ENCODE measurements at regions not wholly inside any gene's neighbourhood (a gene's known extent, or its start where the extent isn't known, plus 50 kb on each side); places are given as distances from the start of the nearest gene placed in this dataset.
"Not testable (repeated sequence)": the region's sequence is repeated elsewhere in the genome, so short reads cannot be mapped to it uniquely, and the experiment has no call there.

DNA sequence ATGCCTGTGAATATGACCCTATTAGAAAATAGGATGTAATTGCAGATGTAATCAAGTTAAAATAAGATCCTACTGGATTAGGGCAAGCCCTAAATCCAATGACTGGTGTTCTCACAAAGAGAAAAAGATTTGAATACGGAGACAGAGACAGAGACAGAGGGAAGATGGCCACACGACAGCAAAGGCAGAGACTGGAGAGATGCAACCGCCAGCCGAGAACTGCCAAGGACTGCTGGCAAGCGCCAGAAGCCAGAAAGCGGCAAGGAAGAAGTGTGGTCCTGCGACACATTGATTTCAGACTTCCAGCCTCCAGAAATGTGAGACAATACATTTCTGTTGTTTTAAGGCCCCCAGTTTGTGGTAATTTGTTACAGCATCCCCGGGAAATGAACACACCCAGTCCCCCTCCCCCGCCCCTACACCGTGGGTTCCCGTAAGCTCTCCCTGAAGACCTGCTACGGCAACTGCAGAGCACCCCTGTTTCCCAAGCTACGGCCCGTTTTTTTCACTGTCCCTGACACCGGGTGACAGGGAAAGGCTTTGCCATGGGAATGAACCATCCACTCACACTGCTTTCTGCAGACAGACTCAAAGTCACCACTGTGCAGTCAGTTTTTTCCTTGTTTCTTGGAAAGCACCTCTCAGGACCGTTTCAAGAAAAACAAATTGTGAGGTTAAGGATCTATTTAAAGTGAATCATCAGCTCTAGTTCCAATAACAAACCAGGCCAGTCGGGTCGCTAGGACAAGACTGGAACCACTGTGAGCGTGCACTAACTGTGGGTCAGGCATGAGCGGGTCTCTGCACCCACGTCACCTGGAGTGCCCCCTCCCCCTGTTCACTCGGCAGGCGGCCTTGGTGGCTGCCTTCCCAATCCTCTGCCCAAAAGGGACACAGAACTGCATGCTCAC is 199.2 kb upstream of the IRF2BP2 start:
- not testable (repeated sequence) for H3K9ac ChIP-seq

DNA sequence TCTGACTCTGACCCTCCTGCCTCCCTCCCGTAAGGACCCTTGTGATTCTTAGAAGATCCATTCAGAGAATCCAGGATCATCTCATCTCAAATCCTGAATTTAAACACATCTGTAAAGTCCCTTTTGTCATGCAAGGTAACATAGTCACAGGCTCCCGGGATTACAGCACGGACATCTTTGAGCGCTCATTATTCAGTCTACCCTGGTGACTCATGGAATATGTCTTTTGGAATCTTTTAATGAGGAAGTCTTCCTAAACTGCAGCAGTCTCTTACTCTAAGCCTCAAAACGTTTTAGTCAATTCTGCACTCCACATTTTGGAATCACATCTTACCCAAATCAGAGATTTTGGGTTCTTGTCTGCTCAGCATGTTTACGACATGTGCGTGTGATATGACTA is 198.5 kb upstream of the IRF2BP2 start:
- H3K9me3 ChIP-seq, H3K27me3 ChIP-seq, H4K20me1 ChIP-seq, H3K4me2 ChIP-seq, H3K36me3 ChIP-seq, H3K9ac ChIP-seq, H3K27ac ChIP-seq, H3K4me3 ChIP-seq: not testable (repeated sequence)
- H3K4me1 ChIP-seq, result peaks cover 16% of the 10 kb centered on the region

More for the DNA sequence above, 199.2 kb upstream of the IRF2BP2 start:
- not testable (repeated sequence) for H3K27me3 ChIP-seq, H3K9me3 ChIP-seq, H4K20me1 ChIP-seq, H3K27ac ChIP-seq, H3K36me3 ChIP-seq, H3K4me3 ChIP-seq
- Histone ChIP-seq H3K4me2 (peak overlapping the region; percentile 50), H3K4me1 (peaks cover 16% of the 10 kb centered on the region)

DNA sequence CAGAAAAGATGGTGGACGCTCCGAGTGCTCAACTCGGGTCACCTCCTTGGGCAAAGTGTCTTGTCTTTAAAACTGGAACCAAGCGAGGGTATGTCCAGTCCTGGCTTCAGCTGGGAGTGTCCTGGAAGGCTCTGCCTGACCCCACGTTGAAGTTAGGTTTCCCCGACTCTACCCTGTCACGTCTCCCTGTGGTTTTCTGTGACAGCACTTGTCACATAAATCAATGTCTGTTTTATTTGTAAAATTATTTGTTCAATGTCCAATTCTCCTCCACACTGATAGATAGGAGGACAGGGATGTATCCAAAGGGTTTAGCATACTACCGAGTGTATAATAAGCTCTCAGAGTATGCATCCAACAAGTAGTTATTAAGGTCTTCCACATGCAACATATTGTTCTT is 197.7 kb upstream of the IRF2BP2 start:
- not testable (repeated sequence) for H3K27ac ChIP-seq, H3K9me3 ChIP-seq, H3K36me3 ChIP-seq, H3K4me2 ChIP-seq, H3K27me3 ChIP-seq, H3K4me3 ChIP-seq, H4K20me1 ChIP-seq, H3K9ac ChIP-seq
- H3K4me1 ChIP-seq, result peaks cover 16% of the 10 kb centered on the region

DNA sequence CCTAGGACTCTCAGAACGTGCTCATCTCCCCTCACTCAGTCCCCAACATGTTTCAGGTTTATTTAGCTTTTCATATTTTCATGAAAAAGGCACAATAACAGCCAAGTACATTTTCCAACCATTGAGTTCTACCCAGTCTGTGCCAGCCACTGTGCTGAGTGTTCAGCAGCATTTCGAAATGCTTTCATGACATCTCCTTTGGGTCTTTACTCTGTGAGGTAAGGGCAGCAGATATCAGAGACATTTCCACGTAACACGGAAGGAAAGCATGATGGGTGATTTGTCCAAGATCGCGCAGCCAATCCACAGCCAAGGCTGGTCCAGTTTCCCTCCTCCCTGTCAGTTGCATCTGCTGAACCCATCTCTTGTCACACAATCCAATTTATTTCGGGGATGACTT is 192.6 kb upstream of the IRF2BP2 start:
- not testable (repeated sequence) for H3K27me3 ChIP-seq, H3K9ac ChIP-seq, H3K27ac ChIP-seq, H3K36me3 ChIP-seq, H4K20me1 ChIP-seq, H3K4me2 ChIP-seq, H3K9me3 ChIP-seq, H3K4me3 ChIP-seq, H3K4me1 ChIP-seq

DNA sequence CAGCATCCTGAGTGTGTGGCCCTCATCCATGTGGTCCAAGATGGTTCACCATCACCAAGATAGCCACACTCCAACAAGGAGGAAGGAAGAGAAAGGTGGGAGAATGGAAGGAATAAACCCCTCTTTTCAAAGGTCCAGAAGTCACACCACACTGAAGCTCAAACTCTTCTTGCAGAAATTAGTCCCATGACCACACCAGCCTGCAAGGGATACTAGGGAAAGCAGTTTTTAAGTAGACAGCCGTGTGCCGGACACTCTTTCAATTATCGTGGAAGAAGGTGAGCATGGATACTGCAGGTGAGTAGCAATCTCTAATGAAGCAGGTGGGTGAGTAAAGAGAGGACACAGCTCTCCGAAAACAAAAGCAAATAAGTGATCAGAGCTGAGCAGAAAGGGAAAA is 191.7 kb upstream of the IRF2BP2 start:
- not testable (repeated sequence) for H3K9ac ChIP-seq, H3K4me1 ChIP-seq, H4K20me1 ChIP-seq, H3K4me2 ChIP-seq, H3K9me3 ChIP-seq, H3K27ac ChIP-seq, H3K36me3 ChIP-seq, H3K4me3 ChIP-seq, H3K27me3 ChIP-seq

DNA sequence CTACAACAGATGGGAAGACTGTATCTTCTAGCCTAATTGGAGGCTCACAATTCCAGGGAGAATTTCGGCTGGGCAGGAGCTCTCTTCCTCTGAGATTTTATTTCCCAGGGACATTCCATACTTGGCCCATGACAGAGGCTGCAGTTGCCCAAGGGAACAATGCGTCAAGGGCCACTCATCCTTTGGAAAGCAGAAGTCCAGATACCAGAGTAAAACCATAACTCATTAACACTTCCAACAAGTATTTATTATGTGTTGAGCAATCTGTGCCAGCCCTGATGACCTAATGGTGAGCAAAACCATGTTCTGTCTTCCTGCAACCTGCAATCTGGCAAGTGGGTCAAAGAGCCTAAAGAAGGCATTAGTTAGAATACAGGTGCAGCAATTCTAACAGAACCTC is 191.2 kb upstream of the IRF2BP2 start:
- not testable (repeated sequence) for H3K9ac ChIP-seq, H3K9me3 ChIP-seq, H3K36me3 ChIP-seq, H3K27ac ChIP-seq, H3K27me3 ChIP-seq, H3K4me1 ChIP-seq, H3K4me3 ChIP-seq, H3K4me2 ChIP-seq, H4K20me1 ChIP-seq

DNA sequence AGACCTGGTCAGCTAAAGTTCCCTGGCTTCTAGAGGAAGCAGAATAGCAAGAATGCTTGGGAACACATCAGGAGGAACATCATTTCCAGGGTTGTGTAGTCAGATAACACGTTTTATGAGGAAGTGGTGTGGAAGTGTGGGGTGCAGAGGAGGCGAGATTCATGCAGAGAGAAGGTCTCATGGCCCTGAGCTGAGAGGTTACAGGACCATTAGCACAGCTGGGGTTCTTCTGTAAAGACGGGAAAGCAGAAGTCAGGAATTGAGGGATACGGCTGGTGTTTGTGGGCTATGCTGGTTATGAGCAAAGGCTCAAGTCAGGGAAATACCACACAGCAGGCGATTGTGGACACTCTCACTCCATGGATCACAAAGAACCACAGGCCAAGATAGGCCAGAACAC is 190.6 kb upstream of the IRF2BP2 start:
- not testable (repeated sequence) for H3K27ac ChIP-seq, H3K4me2 ChIP-seq, H3K36me3 ChIP-seq

DNA sequence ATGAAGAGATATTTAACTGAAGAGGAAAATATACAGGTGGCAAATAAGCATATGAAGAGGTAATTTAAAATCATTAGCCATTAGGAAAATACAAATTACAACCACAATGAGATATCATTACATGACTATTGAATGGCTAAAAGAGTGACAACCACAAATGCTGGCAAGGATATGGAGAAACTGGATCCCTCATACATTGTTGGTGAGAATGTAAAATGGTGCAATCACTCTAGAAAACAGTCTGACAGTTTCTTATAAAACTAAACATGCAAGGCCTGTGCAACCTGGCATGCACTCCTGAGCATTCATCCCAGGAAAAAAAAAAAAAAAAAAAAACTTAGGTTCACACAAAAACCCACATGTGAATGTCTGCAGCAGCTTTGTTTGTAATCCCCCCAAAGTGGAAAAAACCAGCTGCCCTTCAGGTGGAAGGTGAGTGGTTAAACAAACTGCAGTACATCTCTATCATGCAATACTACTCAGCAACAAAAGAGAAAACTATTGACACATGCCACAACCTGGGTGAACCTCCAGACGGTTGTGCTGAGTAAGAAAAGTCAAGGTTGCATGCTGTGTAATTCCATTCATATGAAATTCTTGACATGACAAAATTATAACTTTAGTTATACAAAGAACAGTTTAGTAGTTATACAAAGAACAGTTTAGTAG is 189.2 kb upstream of the IRF2BP2 start:
- H3K27me3 ChIP-seq, H4K20me1 ChIP-seq, H3K27ac ChIP-seq, H3K4me3 ChIP-seq, H3K4me1 ChIP-seq, H3K9me3 ChIP-seq, H3K4me2 ChIP-seq, H3K36me3 ChIP-seq, H3K9ac ChIP-seq: not testable (repeated sequence)

More for the DNA sequence above, 190.6 kb upstream of the IRF2BP2 start:
- not testable (repeated sequence) for H3K4me1 ChIP-seq, H3K9me3 ChIP-seq, H3K27me3 ChIP-seq, H3K9ac ChIP-seq, H3K4me3 ChIP-seq, H4K20me1 ChIP-seq

DNA sequence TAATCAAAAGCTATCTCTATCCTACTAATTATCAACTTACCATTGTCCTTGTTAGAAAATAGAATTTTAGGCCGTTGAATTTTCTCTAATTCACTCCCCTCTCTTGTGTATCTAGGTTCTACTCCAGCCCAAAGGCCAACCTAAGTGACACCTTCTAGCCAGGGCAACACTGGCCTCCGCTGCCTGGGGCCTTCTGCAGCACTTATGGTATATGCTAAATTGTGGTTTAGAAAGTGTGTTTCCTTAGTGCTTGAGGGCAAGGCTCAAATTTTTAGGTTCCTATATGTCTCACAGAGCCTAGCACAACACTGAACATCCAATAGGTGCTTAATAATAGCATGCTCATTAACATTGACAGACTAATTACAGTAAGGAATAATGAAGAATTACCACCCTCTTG is 187.2 kb upstream of the IRF2BP2 start:
- H3K4me1 ChIP-seq, result not testable (repeated sequence)

DNA sequence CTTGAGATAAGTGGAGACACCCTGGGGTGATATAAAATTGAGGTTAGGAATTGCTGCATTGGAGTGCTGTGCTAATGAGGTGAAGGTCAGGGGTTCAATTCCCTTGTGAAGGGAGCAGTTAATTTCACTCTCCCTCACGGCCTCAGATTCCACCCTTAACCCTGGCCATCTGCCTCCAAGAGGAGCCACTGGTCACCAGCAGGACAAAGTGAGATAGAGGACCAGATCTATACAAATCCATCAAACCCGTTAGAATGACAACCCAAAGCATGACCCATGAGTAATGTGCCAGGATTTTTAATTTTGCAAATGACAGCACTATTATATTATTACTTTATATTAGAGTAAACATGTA is 186.4 kb upstream of the IRF2BP2 start:
- H3K4me1 ChIP-seq, H3K36me3 ChIP-seq, H3K4me3 ChIP-seq, H3K27ac ChIP-seq, H3K9me3 ChIP-seq, H3K27me3 ChIP-seq, H3K9ac ChIP-seq, H4K20me1 ChIP-seq, H3K4me2 ChIP-seq: not testable (repeated sequence)

More for the DNA sequence above, 187.2 kb upstream of the IRF2BP2 start:
- not testable (repeated sequence) for H3K9me3 ChIP-seq, H3K27ac ChIP-seq, H3K27me3 ChIP-seq, H3K9ac ChIP-seq, H4K20me1 ChIP-seq, H3K4me3 ChIP-seq, H3K4me2 ChIP-seq, H3K36me3 ChIP-seq

DNA sequence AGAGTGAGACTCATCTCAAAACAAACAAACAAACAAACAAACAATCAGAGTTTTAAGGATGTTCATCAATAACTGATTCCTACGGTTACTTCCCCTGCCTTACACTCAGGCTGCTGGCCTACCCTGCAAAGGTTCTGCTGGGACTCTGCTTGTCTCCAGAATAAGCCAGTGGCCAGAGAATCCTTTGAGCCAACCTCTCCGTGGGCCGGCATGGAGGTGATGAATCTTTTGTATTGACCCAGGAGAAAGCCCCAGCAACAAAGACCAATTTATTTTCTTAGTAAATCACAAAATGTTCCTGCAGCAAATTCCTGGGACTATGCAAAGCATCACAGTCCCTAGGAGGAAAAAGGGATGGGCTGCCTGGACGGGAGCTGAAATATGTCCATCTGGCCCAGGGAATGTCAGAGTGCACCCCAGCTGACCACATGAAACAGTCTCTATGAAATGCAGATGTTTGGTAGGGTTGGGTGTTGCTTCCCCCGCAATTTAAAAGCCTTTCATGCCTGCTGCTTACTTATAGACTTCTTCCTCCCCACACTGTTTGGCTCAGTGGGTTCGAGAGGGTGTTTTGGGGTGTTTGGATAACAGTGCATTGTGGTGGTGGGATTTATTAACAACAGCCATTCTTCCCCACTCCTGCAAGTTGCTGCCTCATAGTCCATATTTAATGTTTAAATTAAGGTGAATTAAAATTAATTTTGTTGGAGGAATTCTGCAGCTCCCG is 185.9 kb upstream of the IRF2BP2 start:
- H4K20me1 ChIP-seq, H3K9me3 ChIP-seq, H3K4me3 ChIP-seq, H3K4me2 ChIP-seq, H3K27me3 ChIP-seq, H3K4me1 ChIP-seq, H3K27ac ChIP-seq, H3K36me3 ChIP-seq, H3K9ac ChIP-seq: not testable (repeated sequence)

DNA sequence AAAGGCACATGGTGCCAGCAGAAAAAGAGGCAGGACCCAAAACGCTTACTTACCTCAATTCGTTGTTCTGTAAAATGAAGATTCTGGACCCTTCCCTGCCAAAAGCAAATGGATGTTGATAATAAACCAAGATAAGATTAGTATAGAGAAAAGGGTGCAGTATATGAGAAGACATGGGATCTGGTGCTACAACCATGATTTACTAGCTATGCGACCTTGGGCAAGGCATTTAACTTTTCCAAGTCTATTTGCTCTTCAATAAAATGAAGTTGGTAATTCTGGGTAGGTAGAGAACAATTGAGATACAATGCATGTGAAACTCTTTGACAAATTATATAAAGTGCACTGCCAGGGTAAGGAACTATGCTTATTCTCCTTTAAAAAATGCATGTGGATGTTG is 185.0 kb upstream of the IRF2BP2 start:
- not testable (repeated sequence) for H3K27ac ChIP-seq, H3K4me2 ChIP-seq, H4K20me1 ChIP-seq, H3K27me3 ChIP-seq, H3K36me3 ChIP-seq, H3K9me3 ChIP-seq, H3K9ac ChIP-seq, H3K4me1 ChIP-seq, H3K4me3 ChIP-seq

DNA sequence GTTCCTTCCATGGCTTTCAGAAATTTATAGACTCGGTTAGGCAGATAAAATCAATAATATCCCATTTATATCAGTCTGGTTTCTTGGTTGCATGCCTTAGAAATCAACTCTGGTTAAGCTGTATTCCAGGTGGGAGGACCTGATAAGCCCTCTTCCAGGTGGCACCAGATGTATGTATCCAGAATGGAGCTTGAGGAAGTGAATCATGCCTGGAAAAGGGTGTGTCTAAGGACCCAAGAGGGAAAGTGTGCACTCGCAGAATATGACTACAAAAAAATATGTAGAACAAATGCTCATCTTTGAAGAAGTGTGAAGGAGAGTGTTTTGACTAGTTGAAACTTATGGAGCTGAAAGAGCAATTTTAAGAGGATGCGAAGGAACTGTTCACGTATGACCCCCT is 184.5 kb upstream of the IRF2BP2 start:
- H4K20me1 ChIP-seq, H3K9ac ChIP-seq, H3K4me2 ChIP-seq, H3K4me1 ChIP-seq, H3K27me3 ChIP-seq, H3K36me3 ChIP-seq, H3K9me3 ChIP-seq, H3K27ac ChIP-seq, H3K4me3 ChIP-seq: not testable (repeated sequence)

DNA sequence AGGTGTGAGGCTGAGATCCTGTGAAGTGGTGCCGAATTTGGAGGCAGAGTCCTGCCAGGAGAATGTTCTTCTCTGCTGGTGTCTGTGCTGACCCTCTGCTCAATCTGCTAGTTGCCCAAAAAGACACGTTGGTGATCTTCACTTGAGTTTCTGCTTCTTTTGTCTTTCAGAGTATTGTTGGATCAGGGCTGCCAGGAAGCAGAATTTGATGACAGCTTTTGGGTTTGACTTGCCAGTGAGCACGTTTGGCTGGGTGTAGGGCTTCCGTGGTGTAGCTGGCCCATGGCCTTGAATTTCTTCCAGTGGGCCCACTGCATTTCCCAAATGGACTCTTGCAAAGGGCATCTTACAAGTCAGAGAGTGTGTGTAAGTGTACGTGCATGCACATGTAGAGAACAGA is 183.9 kb upstream of the IRF2BP2 start:
- H3K9ac ChIP-seq, H4K20me1 ChIP-seq, H3K4me1 ChIP-seq, H3K4me2 ChIP-seq, H3K27ac ChIP-seq, H3K36me3 ChIP-seq, H3K27me3 ChIP-seq, H3K9me3 ChIP-seq, H3K4me3 ChIP-seq: not testable (repeated sequence)
